Uterus (tissue), 3 donors: ENCODE measurements at regions not wholly inside any gene's neighbourhood (a gene's known extent, or its start where the extent isn't known, plus 50 kb on each side); places are given as distances from the start of the nearest gene placed in this dataset.
"Not testable (repeated sequence)": the region's sequence is repeated elsewhere in the genome, so short reads cannot be mapped to it uniquely, and the experiment has no call there.

ENCODE experiments used
- DNase-seq, 2 donors: peaks; one replicate each; pipeline ENCODE4 v3.0.0-alpha.2; 2019 to 2020
- H3K27ac ChIP-seq, 2 donors: fragments of 200-600 bp; sonication (generic); 1 replicate in 1 of 2; 2 replicates in 1 of 2; pipeline ENCODE4 v1.5.1; 2016 to 2018
- H3K27me3 ChIP-seq, 2 donors: fragments of 200-600 bp; sonication (generic); one replicate each; pipeline ENCODE4 v1.5.1; 2018 to 2019; ENCODE audit warnings: control low read depth in 1 of 2
- H3K36me3 ChIP-seq, 2 donors: fragments of 200-600 bp; sonication (generic); one replicate each; pipeline ENCODE4 v1.5.1; 2019; ENCODE audit warnings: control low read depth in 1 of 2
- H3K4me1 ChIP-seq, 2 donors: fragments of 200-600 bp; sonication (generic); one replicate each; pipeline ENCODE4 v1.5.1; 2018 to 2019; ENCODE audit warnings: control low read depth in 1 of 2
- H3K4me3 ChIP-seq, 2 donors: fragments of 200-600 bp; sonication (generic); 1 replicate in 1 of 2; 2 replicates in 1 of 2; pipeline ENCODE4 v1.5.1; 2018 to 2019; ENCODE audit warnings: mild to moderate bottlenecking in 1 of 2
- H3K9me3 ChIP-seq, 2 donors: fragments of 200-600 bp; sonication (generic); one replicate each; pipeline ENCODE4 v1.5.1; 2019; ENCODE audit warnings: control low read depth in 1 of 2
- CTCF ChIP-seq, 4 experiments: fragments of 200-600 bp in 2 of 4; fragments of 450-650 bp in 2 of 4; sonication (generic) in 2 of 4; IDR thresholded peaks; one replicate each; pipeline ENCODE4 v1.5.1; 2016 to 2019; ENCODE audit warnings: antibody characterized with exemption in 4 of 4, mild to moderate bottlenecking in 2 of 4, moderate library complexity in 1 of 4
- POLR2A ChIP-seq, 2 donors: fragments of 450-650 bp; IDR thresholded peaks; one replicate each; pipeline ENCODE4 v1.6.1; 2016; ENCODE audit warnings: antibody characterized with exemption in 2 of 2, mild to moderate bottlenecking in 1 of 2, moderate library complexity in 1 of 2
- intact Hi-C: fragments of 100-400 bp; cut with DNase I; formaldehyde crosslinking; loops from one replicate; pipeline ENCODE4 v1.15.1; 2023; ENCODE audit warnings: low total_unique reads
- donor health status: DM: yes; HTN: yes; CAD: no.

- Histone ChIP-seq H3K9me3 (no peaks in the 10 kb centered on the region), H3K27ac (no peak overlapping the region), H3K4me3 (no peak overlapping the region), H3K27me3 (no peaks in the 10 kb centered on the region), H3K4me1 (no peaks in the 10 kb centered on the region), H3K36me3 (no peaks in the 10 kb centered on the region)
- DNase-seq, result no peak
- TF ChIP-seq POLR2A (IDR thresholded peaks at IDR 0.05) (no peak), CTCF (IDR thresholded peaks at IDR 0.05) (no peak)
- intact Hi-C loops, result no loop called here
Measured at GRCh38 chr6:142645663-142646062, 299.3 kb downstream of the HIVEP2 start.

- no peaks in the 10 kb centered on the region for H3K4me1 ChIP-seq
- no peaks in the 10 kb centered on the region for H3K36me3 ChIP-seq
- intact Hi-C loops, result no loop called here
- no peak overlapping the region for H3K4me3 ChIP-seq
- H3K27me3 ChIP-seq, result no peaks in the 10 kb centered on the region
- TF ChIP-seq POLR2A (IDR thresholded peaks at IDR 0.05), result no peak
- TF ChIP-seq CTCF (IDR thresholded peaks at IDR 0.05), result no peak
- H3K27ac ChIP-seq, result no peak overlapping the region
- DNase-seq, result no peak
- H3K9me3 ChIP-seq, result no peaks in the 10 kb centered on the region
Measured at GRCh38 chr6:142647449-142648035, 297.4 kb downstream of the HIVEP2 start.

- Histone ChIP-seq H3K4me1 (no peaks in the 10 kb centered on the region), H3K4me3 (no peak overlapping the region), H3K27ac (no peak overlapping the region), H3K27me3 (no peaks in the 10 kb centered on the region), H3K9me3 (no peaks in the 10 kb centered on the region), H3K36me3 (no peaks in the 10 kb centered on the region)
- no peak for TF ChIP-seq POLR2A (IDR thresholded peaks at IDR 0.05)
- TF ChIP-seq CTCF (IDR thresholded peaks at IDR 0.05), result no peak
- intact Hi-C loops, result no loop called here
- DNase-seq, result no peak
Measured at GRCh38 chr6:142648036-142648451, 296.9 kb downstream of the HIVEP2 start.

GRCh38 chr6:142648526-142648925, 296.4 kb downstream of the HIVEP2 start:
- DNase-seq, result no peak
- no peak overlapping the region for H3K27ac ChIP-seq
- no peaks in the 10 kb centered on the region for H3K27me3 ChIP-seq
- no peaks in the 10 kb centered on the region for H3K9me3 ChIP-seq
- intact Hi-C loops, result no loop called here
- H3K4me1 ChIP-seq, result no peaks in the 10 kb centered on the region
- H3K4me3 ChIP-seq, result no peak overlapping the region
- H3K36me3 ChIP-seq, result no peaks in the 10 kb centered on the region
- no peak for TF ChIP-seq POLR2A (IDR thresholded peaks at IDR 0.05)
- TF ChIP-seq CTCF (IDR thresholded peaks at IDR 0.05), result no peak

- H3K27ac ChIP-seq, H3K27me3 ChIP-seq, intact Hi-C loops, H3K9me3 ChIP-seq, H3K4me3 ChIP-seq, H3K4me1 ChIP-seq, H3K36me3 ChIP-seq, DNase-seq: not testable (repeated sequence)
Measured at GRCh38 chr6:142649438-142650234, 295.3 kb downstream of the HIVEP2 start.
